ENCODE measurements at regions not wholly inside any gene's neighbourhood (a gene's known extent, or its start where the extent isn't known, plus 50 kb on each side); places are given as distances from the start of the nearest gene placed in this dataset.

DNA sequence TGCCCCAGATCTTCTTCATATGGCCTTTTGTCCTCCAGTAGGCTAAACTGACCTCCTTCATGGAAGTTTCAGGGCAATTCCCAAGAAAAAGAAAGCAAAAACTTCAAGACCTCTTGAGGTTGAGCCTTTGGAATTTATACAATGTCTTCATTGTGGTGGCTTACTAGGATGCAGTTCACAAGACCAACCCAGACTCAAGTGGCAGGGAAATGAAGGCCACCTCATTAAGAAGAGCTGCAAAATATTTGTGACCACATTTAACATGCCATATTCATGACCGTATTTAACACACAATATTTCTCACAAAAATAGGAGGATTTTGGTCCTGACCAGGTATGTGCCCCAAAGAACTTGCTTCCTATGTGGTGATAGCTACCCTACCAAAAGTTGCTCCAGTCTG is 605.5 kb upstream of the PITX2 start:
- Histone ChIP-seq H3K79me2 (ENCODE audit: insufficient read depth, low read length) (no peaks in the 10 kb centered on the region), H4K20me1 (ENCODE audit: insufficient read depth, low read length) (no peaks in the 10 kb centered on the region), H2AFZ (ENCODE audit: low read length) (no peak overlapping the region), H3K4me3 (ENCODE audit: insufficient read depth, low read length) (no peak overlapping the region), H3K4me2 (ENCODE audit: insufficient read depth, low read length) (no peak overlapping the region), H3K27ac (ENCODE audit: low read depth, low read length) (no peak overlapping the region), H3K27me3 (ENCODE audit: insufficient read depth, low read length) (no peaks in the 10 kb centered on the region), H3K4me1 (ENCODE audit: insufficient read depth, low read length) (peaks cover 12% of the 10 kb centered on the region), H3K36me3 (ENCODE audit: insufficient read depth, low read length) (no peaks in the 10 kb centered on the region), H3K9me3 (ENCODE audit: low read depth, low read length) (no peaks in the 10 kb centered on the region)
- TF ChIP-seq, protein P1, sequence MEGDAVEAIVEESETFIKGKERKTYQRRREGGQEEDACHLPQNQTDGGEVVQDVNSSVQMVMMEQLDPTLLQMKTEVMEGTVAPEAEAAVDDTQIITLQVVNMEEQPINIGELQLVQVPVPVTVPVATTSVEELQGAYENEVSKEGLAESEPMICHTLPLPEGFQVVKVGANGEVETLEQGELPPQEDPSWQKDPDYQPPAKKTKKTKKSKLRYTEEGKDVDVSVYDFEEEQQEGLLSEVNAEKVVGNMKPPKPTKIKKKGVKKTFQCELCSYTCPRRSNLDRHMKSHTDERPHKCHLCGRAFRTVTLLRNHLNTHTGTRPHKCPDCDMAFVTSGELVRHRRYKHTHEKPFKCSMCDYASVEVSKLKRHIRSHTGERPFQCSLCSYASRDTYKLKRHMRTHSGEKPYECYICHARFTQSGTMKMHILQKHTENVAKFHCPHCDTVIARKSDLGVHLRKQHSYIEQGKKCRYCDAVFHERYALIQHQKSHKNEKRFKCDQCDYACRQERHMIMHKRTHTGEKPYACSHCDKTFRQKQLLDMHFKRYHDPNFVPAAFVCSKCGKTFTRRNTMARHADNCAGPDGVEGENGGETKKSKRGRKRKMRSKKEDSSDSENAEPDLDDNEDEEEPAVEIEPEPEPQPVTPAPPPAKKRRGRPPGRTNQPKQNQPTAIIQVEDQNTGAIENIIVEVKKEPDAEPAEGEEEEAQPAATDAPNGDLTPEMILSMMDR (IDR thresholded peaks at IDR 0.05; ENCODE audit: extremely low read depth, low read depth, low read length): no peak
- DNase-seq (ENCODE audit: insufficient read length, low spot score, missing footprints): no peak

DNA sequence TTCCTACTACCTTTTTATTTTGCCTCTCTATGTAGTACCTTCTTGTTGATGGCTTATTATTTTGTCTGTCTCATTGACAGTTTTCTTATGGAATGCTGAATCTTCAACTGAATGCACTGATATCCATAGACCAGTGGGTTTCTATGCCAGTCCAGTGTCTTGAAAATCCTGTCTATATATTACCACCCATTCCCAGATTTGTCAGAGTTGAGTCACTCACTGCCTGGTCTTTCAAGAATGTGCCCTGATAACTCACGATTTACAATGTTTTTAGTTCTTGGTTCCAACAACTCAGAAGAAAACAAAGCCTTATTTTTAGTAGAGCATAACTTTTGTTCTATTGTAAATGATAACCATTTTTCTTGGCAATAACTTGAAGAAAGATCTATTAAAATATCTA is 606.0 kb upstream of the PITX2 start:
- TF ChIP-seq, protein P1 (IDR thresholded peaks at IDR 0.05; ENCODE audit: extremely low read depth, low read depth, low read length): no peak
- Histone ChIP-seq H3K27me3 (ENCODE audit: insufficient read depth, low read length) (no peaks in the 10 kb centered on the region), H3K4me3 (ENCODE audit: insufficient read depth, low read length) (no peak overlapping the region), H3K27ac (ENCODE audit: low read depth, low read length) (no peak overlapping the region), H3K9me3 (ENCODE audit: low read depth, low read length) (no peaks in the 10 kb centered on the region), H3K36me3 (ENCODE audit: insufficient read depth, low read length) (no peaks in the 10 kb centered on the region), H3K4me1 (ENCODE audit: insufficient read depth, low read length) (peaks cover 12% of the 10 kb centered on the region), H2AFZ (ENCODE audit: low read length) (no peak overlapping the region), H3K4me2 (ENCODE audit: insufficient read depth, low read length) (no peak overlapping the region), H4K20me1 (ENCODE audit: insufficient read depth, low read length) (no peaks in the 10 kb centered on the region), H3K79me2 (ENCODE audit: insufficient read depth, low read length) (no peaks in the 10 kb centered on the region)
- DNase-seq (ENCODE audit: insufficient read length, low spot score, missing footprints): no peak

DNA sequence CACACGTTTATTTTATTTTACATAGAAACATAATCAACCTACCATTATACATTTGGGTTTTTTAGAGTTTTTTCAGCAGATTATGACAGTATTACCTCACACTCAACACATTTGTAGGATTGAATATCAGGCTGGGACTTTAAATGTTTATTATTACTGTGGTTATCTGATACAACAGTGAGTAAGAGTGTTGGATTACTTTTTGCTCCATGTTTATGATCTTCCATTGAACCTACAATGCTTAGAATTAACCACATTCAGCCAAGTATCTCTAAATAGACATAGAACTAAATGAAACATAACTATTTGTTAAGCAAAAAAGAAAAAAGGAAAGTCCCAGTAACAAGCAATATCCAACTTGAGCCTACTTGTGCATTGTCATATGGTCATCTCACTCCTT is 607.4 kb upstream of the PITX2 start:
- H3K79me2 ChIP-seq (ENCODE audit: insufficient read depth, low read length): no peaks in the 10 kb centered on the region
- no peak overlapping the region for H3K27ac ChIP-seq (ENCODE audit: low read depth, low read length)
- no peak overlapping the region for H3K4me3 ChIP-seq (ENCODE audit: insufficient read depth, low read length)
- H2AFZ ChIP-seq (ENCODE audit: low read length): no peak overlapping the region
- TF ChIP-seq, protein P1 (IDR thresholded peaks at IDR 0.05; ENCODE audit: extremely low read depth, low read depth, low read length): no peak
- no peaks in the 10 kb centered on the region for H4K20me1 ChIP-seq (ENCODE audit: insufficient read depth, low read length)
- no peaks in the 10 kb centered on the region for H3K27me3 ChIP-seq (ENCODE audit: insufficient read depth, low read length)
- H3K36me3 ChIP-seq (ENCODE audit: insufficient read depth, low read length): no peaks in the 10 kb centered on the region
- H3K4me1 ChIP-seq (ENCODE audit: insufficient read depth, low read length): peaks cover 12% of the 10 kb centered on the region
- no peak overlapping the region for H3K4me2 ChIP-seq (ENCODE audit: insufficient read depth, low read length)
- no peaks in the 10 kb centered on the region for H3K9me3 ChIP-seq (ENCODE audit: low read depth, low read length)
- no peak for DNase-seq (ENCODE audit: insufficient read length, low spot score, missing footprints)

DNA sequence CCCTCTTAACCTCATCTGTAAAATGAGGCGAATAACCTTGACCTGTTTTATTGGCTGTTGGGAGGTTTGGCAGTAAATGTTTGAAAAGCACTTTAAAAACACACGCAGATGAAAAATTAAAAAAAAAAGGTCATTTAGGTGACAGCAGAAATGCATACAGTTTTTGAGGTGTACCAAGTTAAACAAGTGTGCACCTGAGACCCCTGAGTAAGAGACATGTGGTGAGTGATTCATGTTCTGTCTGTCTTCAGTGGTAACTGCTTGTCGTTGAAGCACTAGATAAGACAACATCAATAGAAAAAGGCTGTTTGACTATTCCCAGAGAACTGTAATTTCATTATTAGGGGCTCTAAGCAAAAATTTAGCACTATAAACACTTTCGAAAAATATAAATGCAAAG is 608.4 kb upstream of the PITX2 start:
- Histone ChIP-seq H3K4me3 (ENCODE audit: insufficient read depth, low read length) (no peak overlapping the region), H3K4me2 (ENCODE audit: insufficient read depth, low read length) (no peak overlapping the region), H3K9me3 (ENCODE audit: low read depth, low read length) (no peaks in the 10 kb centered on the region), H3K79me2 (ENCODE audit: insufficient read depth, low read length) (no peaks in the 10 kb centered on the region), H3K27me3 (ENCODE audit: insufficient read depth, low read length) (no peaks in the 10 kb centered on the region), H3K36me3 (ENCODE audit: insufficient read depth, low read length) (no peaks in the 10 kb centered on the region), H3K27ac (ENCODE audit: low read depth, low read length) (no peak overlapping the region), H3K4me1 (ENCODE audit: insufficient read depth, low read length) (peaks cover 12% of the 10 kb centered on the region), H4K20me1 (ENCODE audit: insufficient read depth, low read length) (no peaks in the 10 kb centered on the region), H2AFZ (ENCODE audit: low read length) (no peak overlapping the region)
- TF ChIP-seq, protein P1 (IDR thresholded peaks at IDR 0.05; ENCODE audit: extremely low read depth, low read depth, low read length): no peak
- no peak for DNase-seq (ENCODE audit: insufficient read length, low spot score, missing footprints)

Measured in osteoblast (primary cell).